Dedifferentiated amniotic fluid mesenchymal stem cell (primary cell): ENCODE measurements at regions not wholly inside any gene's neighbourhood (a gene's known extent, or its start where the extent isn't known, plus 50 kb on each side); places are given as distances from the start of the nearest gene placed in this dataset.

ENCODE experiments used
- DNase-seq: peaks from one replicate; pipeline ENCODE4 v3.0.0-alpha.2; 2016; ENCODE audit errors: extremely low spot score

DNA sequence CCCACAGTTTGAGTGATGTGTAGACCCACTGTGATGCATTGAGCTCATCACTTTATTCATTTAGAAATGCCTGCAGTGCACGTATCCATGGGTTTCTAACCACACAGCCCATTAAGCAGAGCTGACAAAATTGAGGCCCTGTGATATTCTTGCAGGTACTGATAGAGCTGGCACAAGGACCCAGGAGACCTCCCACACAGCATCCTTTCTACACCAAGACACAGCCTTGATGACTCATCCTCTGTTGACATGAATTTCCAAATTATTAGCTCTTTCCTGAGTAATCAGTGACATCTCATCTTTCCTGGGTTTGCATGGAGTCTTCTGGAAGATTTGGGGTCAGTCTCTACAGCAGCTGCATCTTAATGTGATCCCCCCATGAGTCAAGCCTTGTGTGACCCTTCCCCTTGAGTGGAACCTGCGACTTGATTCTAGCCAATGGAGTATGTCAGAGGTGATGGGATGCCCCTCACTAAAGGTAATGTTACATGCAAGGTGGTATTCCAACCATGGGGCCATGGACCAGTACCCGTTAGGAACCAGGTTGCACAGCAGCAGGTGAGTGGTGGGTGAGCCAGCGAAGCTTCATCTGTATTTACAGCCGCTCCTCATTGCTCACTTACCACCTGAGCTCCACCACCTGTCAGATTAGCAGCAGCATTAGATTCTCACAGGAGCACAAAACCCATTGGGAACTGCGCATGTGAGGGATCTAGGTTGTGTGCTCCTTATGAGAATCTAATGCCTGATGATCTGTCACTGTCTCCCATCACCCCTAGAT is 181.1 kb upstream of the ARL4C start:
- peak; percentile 20 for DNase-seq

DNA sequence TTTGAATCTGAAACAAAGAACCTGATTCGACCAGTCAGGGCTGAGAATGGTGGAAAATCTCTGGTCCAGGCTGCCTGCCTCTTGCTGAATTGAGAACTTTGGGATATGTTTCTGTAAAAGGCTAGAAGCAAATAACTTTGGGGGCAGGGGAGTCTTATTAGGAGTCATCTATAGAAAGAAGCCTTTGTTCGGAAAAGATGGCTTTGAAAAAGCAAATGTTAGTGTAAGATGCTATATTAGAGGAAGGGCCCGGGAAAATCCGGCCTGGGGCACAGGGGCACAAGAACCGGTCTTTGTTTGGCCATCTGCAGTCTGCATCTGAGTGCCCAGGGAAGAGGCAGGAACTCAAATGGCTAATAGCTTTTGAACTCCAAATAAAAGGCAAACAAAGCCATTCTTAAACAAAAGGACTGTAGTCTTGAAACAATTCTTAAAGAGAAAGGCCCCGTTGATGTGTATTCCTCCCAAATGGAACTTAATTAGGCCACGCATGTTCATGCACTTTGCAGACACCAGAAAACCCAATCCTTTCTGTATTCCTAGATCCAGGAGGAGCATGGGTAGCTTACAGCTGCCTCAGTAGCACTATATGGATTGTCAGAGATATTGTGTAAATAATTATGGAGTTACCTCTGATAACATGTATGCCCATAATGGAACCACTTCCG is 180.0 kb upstream of the ARL4C start:
- DNase-seq: no peak

DNA sequence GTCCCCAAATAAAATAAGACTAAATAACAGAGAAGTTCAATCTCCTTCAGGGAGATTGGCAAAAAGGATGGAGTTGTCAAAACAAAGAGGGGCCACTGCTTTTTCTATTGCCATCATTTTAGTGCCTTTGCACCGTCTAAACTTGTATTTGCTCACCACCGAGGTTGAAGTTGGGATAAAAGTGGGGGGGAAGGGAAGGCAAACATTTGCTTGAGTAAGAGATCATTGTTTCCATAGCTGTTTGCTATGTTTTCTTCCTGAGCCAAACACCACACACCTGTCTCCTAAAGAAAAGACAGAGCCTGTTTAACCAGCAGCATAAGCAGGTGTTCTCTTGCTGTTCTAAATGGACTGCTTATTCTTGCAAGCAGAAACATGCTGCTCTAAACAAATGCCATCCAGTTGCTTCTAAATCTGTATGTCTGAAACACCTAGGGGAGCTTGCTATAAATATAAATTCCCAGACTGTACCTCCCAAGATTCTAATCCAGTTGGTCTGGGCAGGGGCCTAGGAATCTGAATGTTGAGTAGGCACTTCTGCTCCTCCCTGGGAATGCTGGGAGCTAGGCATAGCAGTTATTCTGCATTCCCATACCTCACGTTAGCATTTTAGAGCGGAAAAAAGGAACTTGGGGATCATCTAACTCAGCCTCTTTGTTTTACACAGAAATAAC is 179.4 kb upstream of the ARL4C start:
- DNase-seq: no peak

DNA sequence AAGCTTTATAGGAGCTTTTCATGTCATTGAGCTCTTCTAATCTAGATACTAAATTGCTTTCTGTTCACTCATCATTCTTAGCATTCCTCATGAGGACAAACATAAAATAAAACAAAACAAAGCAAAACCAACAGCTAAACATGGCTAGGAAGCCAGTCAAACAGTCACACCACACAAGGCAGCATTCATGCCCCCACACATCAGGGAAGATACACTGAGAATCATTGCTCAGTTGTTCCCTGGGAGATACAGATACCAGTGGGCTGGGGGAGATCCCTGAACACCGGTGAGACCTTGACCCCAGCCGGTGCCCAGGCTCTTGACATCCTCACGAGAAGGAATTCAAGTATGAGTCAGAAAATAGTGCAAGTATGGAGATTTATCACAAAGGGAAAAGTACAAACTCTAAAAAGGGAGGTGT is 177.9 kb upstream of the ARL4C start:
- peak; percentile 51 for DNase-seq

DNA sequence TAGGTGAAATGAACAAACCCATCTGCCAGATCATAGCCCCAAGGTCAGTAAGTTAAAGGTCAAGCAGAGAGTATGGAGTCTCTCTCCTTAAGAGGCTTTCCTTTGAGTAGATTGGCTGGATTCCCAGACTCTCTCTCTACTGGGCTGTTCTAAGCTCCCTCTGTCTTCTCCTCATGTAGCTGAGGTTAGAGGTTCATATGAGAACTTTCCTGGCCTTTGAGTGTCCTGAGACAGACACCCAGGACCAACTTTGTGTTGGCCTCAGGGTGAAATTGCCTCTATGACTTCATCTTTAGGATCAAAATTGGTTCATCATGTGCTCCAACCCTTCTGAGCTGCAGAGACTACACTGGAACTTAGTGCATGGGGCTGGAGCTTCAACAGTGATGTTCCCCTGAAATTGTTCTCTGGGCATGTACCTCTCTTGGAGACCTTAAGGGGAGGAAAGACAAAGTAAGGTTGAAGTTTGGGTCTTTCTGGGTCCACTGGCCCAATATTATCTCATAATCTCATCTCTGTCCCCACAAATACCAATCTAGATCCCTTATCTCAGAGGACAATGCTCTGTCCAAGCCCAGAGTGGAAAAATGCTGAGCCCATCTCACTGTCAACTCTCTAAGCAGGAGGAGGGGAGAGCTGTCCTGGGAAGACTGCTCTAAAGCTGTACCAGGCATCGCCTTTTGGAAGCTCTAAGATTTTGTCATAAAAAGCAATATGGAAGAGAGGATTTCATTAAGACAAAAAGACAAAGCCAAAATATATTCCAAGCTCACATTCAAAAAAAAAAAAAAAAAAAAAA is 177.3 kb upstream of the ARL4C start:
- no peak for DNase-seq

DNA sequence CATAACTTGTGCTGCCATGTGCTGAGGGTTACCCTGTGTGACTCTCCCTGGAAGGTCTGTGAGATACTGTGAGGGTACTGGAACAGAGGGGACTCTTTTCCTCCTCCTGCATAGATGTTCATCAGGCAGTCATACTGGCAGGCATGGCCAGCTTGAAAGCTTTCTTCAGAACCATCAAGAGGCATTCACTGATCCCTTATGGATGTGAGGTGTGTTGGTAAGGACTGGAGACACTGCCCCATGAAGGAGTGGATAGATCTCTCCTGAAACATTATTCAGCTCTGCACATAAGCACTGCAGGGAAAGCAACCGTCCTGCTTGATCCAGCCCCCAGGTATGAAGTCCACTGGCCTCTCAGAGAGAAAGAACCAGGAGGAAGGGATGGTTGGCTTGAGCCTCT is 176.6 kb upstream of the ARL4C start:
- DNase-seq: no peak

DNA sequence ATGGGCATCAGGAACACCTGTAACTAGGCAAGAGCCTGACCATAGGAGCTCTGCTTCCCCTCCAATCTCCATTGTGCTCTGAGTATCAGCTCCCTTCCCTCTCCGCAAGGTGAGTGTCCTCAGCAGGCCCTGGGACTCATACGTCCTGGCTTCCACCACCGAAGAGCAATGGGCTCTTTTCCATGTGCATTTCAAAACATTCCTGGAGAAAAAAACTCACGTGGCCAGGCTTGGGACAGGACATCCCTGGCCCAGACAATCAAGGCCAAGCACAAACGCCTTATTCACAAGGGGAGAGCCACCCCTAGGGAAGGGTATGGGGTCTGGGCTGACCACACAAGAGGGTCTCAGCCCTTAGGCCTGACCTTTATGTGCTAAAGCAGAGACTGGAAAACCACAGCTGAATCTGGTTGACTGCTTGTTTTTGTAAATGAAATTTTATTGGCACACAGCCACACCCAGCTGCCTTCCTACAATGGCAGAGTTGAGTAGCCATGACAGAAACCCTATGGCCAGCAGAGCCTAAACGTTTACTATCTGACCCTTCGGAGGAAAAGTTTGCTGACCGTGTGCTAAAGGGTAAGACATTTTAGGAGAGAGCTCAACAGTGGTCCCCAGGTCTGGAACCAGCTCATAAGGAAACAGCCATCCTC is 175.7 kb upstream of the ARL4C start:
- DNase-seq: no peak

DNA sequence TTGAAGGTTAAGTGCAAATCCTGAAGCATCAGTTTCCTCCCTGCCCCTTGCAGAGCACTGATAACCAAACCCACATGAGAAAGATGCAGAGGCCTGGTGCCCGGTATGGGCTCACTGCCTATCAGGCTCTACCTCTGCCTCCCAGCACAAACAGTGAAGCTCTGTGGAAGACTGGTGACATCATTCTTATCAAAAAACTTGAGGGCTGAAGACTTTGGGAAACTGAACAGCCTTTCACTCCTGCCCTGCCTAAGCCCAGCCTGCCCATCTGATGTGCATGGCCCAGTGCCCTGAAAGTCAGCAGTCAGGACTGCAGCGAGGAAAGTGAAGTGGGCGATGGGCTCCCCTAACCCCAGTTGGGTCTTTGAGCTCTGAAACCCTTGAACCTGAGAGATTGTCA is 174.8 kb upstream of the ARL4C start:
- DNase-seq: no peak

DNA sequence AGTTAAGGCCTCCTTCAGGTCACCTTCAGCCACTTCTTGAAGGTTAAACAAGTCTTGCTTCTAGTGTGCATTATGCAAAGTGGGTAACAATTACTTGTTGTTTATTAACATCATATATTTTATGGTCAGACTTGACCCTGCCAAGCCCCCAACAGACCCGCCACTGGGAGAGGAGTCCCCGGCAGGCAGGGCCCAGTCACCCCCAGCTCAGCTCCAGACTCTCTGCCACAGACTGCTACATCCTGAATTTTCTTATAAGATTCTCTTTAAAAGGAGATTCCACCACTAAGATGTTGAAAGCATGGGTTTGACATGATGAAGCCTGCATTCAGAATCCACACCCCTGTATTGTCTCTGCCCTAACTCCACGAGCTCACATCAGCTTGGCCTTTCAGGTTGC is 174.3 kb upstream of the ARL4C start:
- DNase-seq: no peak

DNA sequence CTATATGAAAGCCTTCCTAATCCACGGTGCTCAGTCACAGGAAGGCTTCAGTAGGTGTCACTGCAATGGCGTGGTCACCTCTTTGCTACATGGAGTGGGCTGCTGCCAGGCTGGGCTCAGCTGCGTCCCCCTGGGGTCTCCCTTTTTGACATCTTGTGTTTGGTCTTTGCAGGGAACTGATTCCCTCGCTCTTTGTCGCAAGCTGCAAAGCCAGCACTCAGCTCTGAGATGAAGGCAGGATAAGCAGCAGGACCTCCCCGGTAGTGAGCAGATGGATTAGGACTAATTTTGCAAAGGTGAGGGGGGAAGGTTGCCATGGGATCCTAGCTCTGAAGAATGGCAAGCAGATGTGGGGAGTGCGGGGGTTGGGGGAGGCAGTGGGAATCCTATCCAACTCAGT is 173.9 kb upstream of the ARL4C start:
- no peak for DNase-seq

DNA sequence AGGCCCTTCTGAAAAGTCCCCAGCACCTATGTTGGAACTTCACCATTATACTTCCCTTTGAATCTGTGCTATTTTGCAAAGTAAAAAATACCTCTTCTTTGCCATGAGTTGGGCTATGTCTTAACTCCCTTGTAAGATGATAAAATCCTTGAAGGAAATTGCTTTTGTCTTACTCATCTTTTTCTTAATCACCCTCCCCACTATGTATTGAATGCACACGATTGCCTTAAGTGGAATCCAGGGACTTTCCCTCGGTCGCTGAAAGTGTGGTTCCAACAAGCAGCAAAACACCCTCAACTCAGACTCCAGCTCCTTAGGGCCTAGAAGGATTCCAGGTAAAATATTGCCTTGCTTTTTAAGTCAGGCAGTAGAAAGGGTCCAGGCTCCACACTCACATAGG is 173.2 kb upstream of the ARL4C start:
- no peak for DNase-seq

DNA sequence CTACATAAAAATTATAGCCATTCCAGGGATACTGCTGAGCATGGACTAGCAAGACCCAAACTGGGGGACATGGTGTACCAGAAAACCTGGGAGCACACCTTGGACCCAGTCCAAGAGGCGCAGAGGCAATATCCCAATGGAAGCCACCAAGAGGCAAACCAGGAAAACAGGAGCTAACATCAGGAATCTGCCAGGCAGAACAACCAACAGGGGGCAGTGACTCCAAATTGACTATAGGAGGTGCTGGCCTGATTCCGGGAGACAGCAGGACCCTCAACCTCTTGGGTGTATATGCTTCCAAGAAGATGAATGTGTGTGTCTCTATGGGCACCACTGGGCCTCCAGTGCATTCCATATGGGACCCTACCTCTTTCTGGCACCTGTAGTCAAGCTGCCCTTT is 172.7 kb upstream of the ARL4C start:
- DNase-seq: no peak

DNA sequence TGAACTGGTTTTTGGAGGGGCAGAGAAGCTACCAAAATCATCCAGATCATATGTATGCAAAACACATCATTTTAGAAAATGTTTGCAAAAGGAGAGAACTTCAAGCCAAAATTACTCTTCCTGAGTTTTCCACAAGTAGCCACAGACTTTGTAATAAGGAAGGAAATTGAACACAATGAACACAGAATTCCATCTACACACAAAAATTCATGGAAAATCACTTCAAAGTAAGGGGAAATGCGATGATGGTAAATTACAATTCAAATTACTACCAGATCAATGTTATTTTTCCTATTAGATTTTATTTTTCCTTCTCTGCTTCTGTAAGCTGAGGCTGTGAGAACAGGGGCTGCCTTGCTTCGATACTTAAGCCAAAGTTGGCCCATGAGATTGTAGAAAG is 172.1 kb upstream of the ARL4C start:
- DNase-seq: no peak

DNA sequence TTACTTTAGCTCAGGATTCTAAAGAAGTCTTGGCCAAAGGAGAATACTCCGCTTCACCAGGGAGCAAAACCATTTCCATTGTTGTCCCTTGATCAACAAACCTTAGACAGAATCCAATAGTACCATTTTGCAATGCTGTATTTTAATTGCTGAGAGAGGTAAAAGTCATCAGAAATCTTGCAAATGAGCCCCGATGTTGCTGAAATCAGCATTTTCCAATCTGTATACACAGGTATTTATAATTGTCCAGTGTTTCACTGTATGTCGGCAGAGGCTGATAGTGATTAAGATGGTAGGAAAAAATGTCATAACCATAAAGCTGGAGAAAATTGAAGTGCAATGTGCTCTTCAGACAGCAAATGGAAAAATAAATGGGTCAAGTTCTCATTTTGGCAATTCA is 170.0 kb upstream of the ARL4C start:
- no peak for DNase-seq

DNA sequence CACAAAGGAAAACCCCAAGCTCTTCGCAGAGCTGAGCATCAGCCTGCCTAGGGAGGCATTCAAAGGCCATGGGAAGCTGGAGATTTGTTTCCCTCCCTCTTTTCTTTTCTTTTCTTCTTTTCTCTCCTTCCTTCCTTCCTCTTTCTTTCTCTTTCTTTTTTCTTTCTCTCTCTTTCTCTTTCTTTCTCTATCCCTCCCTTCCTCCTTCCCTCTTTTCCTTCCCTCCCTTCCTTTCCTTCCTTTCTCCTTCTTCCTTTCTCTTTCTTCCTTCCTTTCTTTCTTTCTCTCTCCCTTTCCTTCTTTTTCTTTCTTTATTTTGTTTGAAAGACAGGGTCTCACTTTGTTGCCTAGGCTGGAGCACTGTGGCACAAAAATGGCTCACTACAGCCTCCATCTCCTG is 168.4 kb upstream of the ARL4C start:
- DNase-seq: no peak

DNA sequence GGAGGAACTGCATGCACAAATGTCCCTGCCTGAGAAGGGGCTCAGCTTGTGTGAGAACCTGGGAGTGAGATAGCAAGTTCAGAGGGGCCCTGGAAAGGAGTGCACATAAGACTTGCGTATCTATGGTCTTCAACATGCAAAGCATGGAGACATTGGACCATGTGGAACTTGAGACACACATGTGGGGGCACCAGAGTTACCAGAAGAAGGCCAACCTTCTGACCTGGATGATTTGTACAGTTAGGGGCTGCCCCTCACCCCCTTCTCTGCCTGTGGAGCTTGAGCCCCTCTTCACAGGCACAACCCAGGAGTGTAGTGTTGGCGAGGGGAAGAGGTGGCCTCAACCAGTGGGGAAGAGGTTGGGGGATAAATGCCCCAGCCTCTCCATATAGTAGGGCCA is 165.0 kb upstream of the ARL4C start:
- DNase-seq: no peak

DNA sequence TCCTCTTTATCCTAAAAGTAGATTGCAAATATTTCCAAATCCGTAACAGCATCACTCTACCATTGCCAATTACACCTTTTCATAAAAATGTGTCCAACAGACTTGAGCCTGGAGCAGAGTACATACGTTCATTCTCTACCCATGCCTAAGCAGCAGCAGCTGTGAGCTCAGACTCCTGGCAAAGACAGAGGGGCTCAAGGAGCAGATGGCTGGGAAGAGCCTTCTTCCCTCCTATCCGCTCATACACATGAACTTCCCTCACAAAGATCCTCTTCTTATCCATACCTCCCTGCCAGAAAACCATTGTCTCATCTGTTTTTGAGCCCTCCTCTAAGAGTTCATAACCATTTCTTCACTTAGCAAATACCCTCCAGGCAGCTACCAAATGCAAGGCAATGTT is 164.3 kb upstream of the ARL4C start:
- no peak for DNase-seq

DNA sequence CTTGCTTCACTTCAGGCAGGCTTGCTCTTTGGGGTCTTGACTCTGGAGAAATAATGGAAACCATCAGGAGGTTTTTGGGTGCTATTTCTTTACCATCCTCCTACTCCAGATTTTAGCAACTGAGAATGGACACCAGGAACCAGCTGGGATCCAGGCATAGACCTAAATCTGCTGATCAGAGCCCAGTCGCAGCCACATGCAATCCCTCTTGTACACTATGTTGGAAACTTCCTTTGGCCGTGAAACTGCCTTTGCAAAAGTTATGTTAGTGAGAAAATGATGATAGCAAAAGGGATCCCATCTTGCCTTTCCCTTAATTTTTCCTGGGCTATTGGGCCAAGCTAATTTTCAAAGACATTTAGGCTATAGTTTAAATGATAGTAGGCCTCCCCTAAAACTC is 158.8 kb upstream of the ARL4C start:
- no peak for DNase-seq

DNA sequence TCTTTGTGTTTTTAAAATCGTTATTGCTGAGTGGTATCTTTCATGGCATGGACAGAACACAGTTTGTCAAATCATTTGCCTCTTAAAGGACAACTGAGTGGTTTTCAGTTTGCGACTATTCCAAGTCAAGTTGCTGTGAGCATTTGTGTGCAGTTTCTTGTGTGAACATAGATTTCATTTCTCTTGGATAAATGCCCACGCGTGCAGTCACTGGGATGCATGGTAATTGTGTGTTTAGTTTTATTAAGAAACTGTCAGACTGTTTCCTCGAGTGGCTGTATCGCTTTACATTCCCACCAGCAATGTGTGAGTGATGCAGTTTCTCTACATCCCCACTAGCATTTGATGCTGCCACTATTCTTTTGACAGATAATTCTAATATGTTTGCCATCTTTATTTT is 154.0 kb upstream of the ARL4C start:
- DNase-seq: no peak

DNA sequence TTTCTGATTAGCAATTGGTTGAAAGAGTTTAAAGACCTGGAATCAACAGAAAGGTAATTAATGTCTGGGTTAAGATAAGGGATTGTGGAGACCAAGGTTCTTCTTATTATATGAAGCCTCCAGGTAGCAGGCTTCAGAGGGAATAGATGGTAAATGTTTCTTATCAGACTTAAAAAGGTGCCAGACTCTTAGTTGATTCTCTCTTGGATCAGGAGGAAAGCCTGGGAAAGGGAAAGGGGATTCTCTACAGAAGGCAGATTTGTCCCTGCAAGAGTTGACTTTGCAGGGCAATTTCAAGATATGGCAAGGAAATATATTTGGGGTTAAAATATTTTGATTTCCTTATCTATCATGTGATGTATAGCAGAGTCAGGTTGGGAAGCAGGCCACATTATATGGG is 153.1 kb upstream of the ARL4C start:
- DNase-seq: no peak

DNA sequence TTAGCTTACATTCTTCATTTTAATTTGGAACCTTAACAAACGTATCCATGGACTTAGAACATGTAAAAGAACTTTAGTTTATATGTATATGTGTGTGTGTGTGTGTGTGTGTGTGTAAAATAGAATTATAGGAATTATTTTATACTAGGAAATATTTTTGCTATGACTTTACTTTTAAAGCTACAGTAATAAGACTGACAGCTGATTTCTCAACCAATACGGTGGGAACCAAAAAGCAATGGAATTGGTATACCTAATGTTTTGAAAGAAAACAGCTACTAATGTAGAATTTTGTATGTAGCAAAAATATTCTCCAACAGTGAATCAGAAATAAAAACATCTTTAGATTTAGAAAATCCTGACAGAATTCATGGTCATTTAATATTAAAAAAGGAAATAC is 146.5 kb upstream of the ARL4C start:
- DNase-seq: no peak

DNA sequence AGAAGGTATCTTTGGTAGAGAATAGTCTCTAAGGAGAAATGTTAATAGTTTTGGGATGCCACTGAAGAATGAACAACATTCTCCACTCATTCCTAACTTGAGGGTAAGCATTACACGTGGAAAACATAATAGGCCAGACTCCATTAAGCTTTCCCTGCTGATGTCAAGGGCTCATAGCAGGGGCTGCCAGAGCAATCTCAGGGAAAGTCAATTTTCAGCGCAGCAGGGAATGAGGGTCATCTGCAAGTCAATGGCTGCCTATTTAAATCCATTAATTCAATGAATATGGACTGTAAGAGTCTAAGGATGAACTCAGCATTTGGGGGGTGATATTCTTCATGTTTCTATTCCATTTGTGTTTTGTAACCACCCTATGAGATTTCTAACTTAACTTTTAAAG is 144.2 kb upstream of the ARL4C start:
- no peak for DNase-seq
